ENCODE measurements at regions not wholly inside any gene's neighbourhood (a gene's known extent, or its start where the extent isn't known, plus 50 kb on each side); places are given as distances from the start of the nearest gene placed in this dataset.

DNA sequence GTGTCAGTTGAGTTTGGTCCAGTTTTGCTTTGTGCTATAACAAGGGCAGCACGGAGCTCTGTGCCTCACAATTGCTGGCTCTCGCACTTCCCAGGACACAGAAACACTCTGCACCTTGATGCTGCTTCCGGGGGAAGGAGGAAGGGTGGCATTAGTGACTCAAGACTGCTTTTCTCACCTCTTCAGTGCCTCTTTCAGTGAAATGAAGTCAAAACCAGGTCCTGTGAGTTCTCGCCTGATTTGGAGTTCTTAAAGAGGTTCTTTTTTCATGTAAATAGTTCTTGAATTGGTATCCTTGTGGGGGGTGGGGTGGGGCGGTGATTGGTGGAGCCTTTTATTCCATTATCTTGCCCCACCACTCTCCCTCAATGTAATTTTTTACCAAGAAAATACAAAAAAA lies 91.5 kb upstream of the MYT1L start:
- H2AFZ ChIP-seq (ENCODE audit: low read depth, low read length, severe bottlenecking), result no peak overlapping the region
- H3K4me2 ChIP-seq (ENCODE audit: low read depth, low read length, poor library complexity, severe bottlenecking), result no peak overlapping the region
- no peaks in the 10 kb centered on the region for H3K27me3 ChIP-seq (ENCODE audit: low read length)
- H3K79me2 ChIP-seq (ENCODE audit: insufficient read depth, low read length), result no peaks in the 10 kb centered on the region
- H4K20me1 ChIP-seq (ENCODE audit: low read depth, low read length), result no peaks in the 10 kb centered on the region
- H3K9me3 ChIP-seq (ENCODE audit: insufficient read depth, low read length), result no peaks in the 10 kb centered on the region
- no peak overlapping the region for H3K4me3 ChIP-seq (ENCODE audit: insufficient read depth, low read length, poor library complexity, severe bottlenecking)
- H3F3A ChIP-seq (ENCODE audit: insufficient read depth), result no peaks in the 10 kb centered on the region
- TF ChIP-seq EZH2phosphoT487 (conservative IDR thresholded peaks at IDR 0.05; ENCODE audit: low read length), result no peak
- TF ChIP-seq, protein P1, sequence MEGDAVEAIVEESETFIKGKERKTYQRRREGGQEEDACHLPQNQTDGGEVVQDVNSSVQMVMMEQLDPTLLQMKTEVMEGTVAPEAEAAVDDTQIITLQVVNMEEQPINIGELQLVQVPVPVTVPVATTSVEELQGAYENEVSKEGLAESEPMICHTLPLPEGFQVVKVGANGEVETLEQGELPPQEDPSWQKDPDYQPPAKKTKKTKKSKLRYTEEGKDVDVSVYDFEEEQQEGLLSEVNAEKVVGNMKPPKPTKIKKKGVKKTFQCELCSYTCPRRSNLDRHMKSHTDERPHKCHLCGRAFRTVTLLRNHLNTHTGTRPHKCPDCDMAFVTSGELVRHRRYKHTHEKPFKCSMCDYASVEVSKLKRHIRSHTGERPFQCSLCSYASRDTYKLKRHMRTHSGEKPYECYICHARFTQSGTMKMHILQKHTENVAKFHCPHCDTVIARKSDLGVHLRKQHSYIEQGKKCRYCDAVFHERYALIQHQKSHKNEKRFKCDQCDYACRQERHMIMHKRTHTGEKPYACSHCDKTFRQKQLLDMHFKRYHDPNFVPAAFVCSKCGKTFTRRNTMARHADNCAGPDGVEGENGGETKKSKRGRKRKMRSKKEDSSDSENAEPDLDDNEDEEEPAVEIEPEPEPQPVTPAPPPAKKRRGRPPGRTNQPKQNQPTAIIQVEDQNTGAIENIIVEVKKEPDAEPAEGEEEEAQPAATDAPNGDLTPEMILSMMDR (IDR thresholded peaks at IDR 0.05; ENCODE audit: insufficient read depth, low read length, poor library complexity, severe bottlenecking), result no peak
- H3K36me3 ChIP-seq (ENCODE audit: low read length), result no peaks in the 10 kb centered on the region
- H3K27ac ChIP-seq (ENCODE audit: low read depth, low read length), result no peak overlapping the region
- H3K9ac ChIP-seq (ENCODE audit: low read length), result no peak overlapping the region
- H3K9me2 ChIP-seq (replicated peaks; ENCODE audit: insufficient read depth, low read length), result no peaks in the 10 kb centered on the region

GRCh38 chr2:2413525-2413924 lies 82.5 kb upstream of the MYT1L start:
- H3K36me3 ChIP-seq (ENCODE audit: low read length), result no peaks in the 10 kb centered on the region
- TF ChIP-seq EZH2phosphoT487 (conservative IDR thresholded peaks at IDR 0.05; ENCODE audit: low read length), result no peak
- TF ChIP-seq, protein P1 (IDR thresholded peaks at IDR 0.05; ENCODE audit: insufficient read depth, low read length, poor library complexity, severe bottlenecking), result no peak
- no peak overlapping the region for H3K4me2 ChIP-seq (ENCODE audit: low read depth, low read length, poor library complexity, severe bottlenecking)

DNA sequence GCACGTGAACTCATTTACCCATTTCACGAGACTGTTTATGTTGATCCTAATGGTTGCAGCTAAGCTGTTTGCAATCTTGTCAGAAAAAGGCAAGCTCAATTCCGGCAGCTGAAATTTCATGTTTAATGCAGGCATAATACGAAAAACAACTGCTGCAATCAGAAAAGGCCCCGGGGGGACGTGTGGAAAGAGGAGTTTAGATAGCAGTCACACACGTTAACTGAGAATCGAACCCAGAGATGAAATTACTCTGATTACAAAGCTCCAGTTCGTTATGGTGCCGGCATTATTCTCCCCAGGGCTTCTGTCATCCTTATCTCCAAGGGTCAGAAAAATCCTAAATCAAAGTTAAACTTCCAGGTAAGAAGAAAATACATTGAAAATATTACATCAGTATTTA lies 79.9 kb upstream of the MYT1L start:
- Histone ChIP-seq H3K27ac (ENCODE audit: low read depth, low read length) (no peak overlapping the region), H3K79me2 (ENCODE audit: insufficient read depth, low read length) (no peaks in the 10 kb centered on the region), H3K9me3 (ENCODE audit: insufficient read depth, low read length) (no peaks in the 10 kb centered on the region), H3K36me3 (ENCODE audit: low read length) (no peaks in the 10 kb centered on the region), H3F3A (ENCODE audit: insufficient read depth) (no peaks in the 10 kb centered on the region), H3K9ac (ENCODE audit: low read length) (no peak overlapping the region), H3K4me2 (ENCODE audit: low read depth, low read length, poor library complexity, severe bottlenecking) (no peak overlapping the region), H3K9me2 (replicated peaks; ENCODE audit: insufficient read depth, low read length) (no peaks in the 10 kb centered on the region), H4K20me1 (ENCODE audit: low read depth, low read length) (no peaks in the 10 kb centered on the region), H3K4me3 (ENCODE audit: insufficient read depth, low read length, poor library complexity, severe bottlenecking) (no peak overlapping the region), H3K27me3 (ENCODE audit: low read length) (no peaks in the 10 kb centered on the region), H2AFZ (ENCODE audit: low read depth, low read length, severe bottlenecking) (no peak overlapping the region)
- TF ChIP-seq, protein P1 (IDR thresholded peaks at IDR 0.05; ENCODE audit: insufficient read depth, low read length, poor library complexity, severe bottlenecking), result no peak
- TF ChIP-seq EZH2phosphoT487 (conservative IDR thresholded peaks at IDR 0.05; ENCODE audit: low read length), result no peak

More at GRCh38 chr2:2413525-2413924, 82.5 kb upstream of the MYT1L start:
- Histone ChIP-seq H3K27ac (ENCODE audit: low read depth, low read length) (no peak overlapping the region), H2AFZ (ENCODE audit: low read depth, low read length, severe bottlenecking) (no peak overlapping the region), H3K9ac (ENCODE audit: low read length) (no peak overlapping the region), H3K27me3 (ENCODE audit: low read length) (no peaks in the 10 kb centered on the region), H3K9me3 (ENCODE audit: insufficient read depth, low read length) (no peaks in the 10 kb centered on the region), H3K79me2 (ENCODE audit: insufficient read depth, low read length) (no peaks in the 10 kb centered on the region), H3F3A (ENCODE audit: insufficient read depth) (no peaks in the 10 kb centered on the region), H3K4me3 (ENCODE audit: insufficient read depth, low read length, poor library complexity, severe bottlenecking) (no peak overlapping the region), H3K9me2 (replicated peaks; ENCODE audit: insufficient read depth, low read length) (no peaks in the 10 kb centered on the region), H4K20me1 (ENCODE audit: low read depth, low read length) (no peaks in the 10 kb centered on the region)

Data from SU-DHL-6 (cell line).